ENCODE measurements at regions not wholly inside any gene's neighbourhood (a gene's known extent, or its start where the extent isn't known, plus 50 kb on each side); places are given as distances from the start of the nearest gene placed in this dataset.

DNA sequence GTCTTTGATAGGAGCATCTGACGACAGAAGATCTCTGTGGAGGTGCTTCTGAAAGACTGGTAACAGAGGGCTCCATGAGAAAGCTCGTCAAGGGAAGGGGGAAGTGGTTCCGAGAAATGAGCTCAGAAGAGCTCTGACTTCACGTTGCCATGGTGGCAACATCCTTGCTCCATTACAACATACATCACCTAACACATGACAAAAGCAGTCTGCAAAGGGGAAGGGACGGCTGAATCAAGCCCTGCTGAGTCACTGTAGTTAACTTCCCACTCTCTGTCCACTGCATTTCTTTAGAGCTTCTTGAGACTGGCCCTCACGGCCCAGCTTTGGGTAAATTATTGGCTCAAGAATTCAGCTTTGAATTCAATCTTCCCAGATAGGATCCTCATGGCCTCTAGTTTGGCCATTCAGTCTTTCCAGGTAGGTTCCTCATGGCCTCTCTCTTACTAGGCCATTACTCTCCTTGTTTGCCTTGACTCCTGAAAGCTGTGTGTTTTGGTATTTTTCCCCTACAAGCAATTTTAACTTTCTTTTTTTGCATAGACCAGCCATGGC is 88.0 kb upstream of the ZNF648 start:
- TF ChIP-seq, protein P1, sequence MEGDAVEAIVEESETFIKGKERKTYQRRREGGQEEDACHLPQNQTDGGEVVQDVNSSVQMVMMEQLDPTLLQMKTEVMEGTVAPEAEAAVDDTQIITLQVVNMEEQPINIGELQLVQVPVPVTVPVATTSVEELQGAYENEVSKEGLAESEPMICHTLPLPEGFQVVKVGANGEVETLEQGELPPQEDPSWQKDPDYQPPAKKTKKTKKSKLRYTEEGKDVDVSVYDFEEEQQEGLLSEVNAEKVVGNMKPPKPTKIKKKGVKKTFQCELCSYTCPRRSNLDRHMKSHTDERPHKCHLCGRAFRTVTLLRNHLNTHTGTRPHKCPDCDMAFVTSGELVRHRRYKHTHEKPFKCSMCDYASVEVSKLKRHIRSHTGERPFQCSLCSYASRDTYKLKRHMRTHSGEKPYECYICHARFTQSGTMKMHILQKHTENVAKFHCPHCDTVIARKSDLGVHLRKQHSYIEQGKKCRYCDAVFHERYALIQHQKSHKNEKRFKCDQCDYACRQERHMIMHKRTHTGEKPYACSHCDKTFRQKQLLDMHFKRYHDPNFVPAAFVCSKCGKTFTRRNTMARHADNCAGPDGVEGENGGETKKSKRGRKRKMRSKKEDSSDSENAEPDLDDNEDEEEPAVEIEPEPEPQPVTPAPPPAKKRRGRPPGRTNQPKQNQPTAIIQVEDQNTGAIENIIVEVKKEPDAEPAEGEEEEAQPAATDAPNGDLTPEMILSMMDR (IDR thresholded peaks at IDR 0.05): no peak
- TF ChIP-seq POLR2A (IDR thresholded peaks at IDR 0.05; ENCODE audit: low read depth): peak; percentile 16

All from esophagus muscularis mucosa (tissue), 3 donors.